Tibial nerve (tissue), 4 donors: ENCODE measurements at regions not wholly inside any gene's neighbourhood (a gene's known extent, or its start where the extent isn't known, plus 50 kb on each side); places are given as distances from the start of the nearest gene placed in this dataset.

Experiments
- DNase-seq, 2 donors: peaks; one replicate each; pipeline ENCODE4 v3.0.0-alpha.2; 2019; ENCODE audit warnings: low spot score in 2 of 2
- H3K27ac ChIP-seq, 4 donors: fragments of 200-600 bp; sonication (generic) in 3 of 4; one replicate each; pipeline ENCODE4 v1.5.1; 2017 to 2019; ENCODE audit warnings: mild to moderate bottlenecking in 1 of 4
- H3K27me3 ChIP-seq, 2 donors: fragments of 200-600 bp; sonication (generic) in 1 of 2; one replicate each; pipeline versions ENCODE4 v1.5.1 to v1.6.0; 2017 to 2019
- H3K36me3 ChIP-seq, 3 donors: fragments of 200-600 bp; sonication (generic); one replicate each; pipeline ENCODE4 v1.5.1; 2018 to 2019
- H3K4me1 ChIP-seq, 4 donors: fragments of 200-600 bp; sonication (generic) in 3 of 4; one replicate each; pipeline ENCODE4 v1.5.1; 2017 to 2019
- H3K4me3 ChIP-seq, 4 donors: fragments of 200-600 bp; sonication (generic) in 3 of 4; one replicate each; pipeline ENCODE4 v1.5.1; 2017 to 2019; ENCODE audit warnings: mild to moderate bottlenecking in 1 of 4, moderate library complexity in 1 of 4
- H3K9me3 ChIP-seq, 4 donors: fragments of 200-600 bp; sonication (generic) in 3 of 4; one replicate each; pipeline ENCODE4 v1.5.1; 2017 to 2019
- EP300 ChIP-seq, 2 donors: sonication (generic); formaldehyde crosslinking; IDR thresholded peaks; one replicate each; pipeline ENCODE4 v1.6.1; 2017; ENCODE audit warnings: antibody characterized with exemption in 2 of 2, mild to moderate bottlenecking in 1 of 2
- POLR2A ChIP-seq, 2 donors: fragments of 450-650 bp; IDR thresholded peaks; one replicate each; pipeline ENCODE4 v1.6.1; 2017; ENCODE audit warnings: antibody characterized with exemption in 2 of 2, mild to moderate bottlenecking in 2 of 2, moderate library complexity in 2 of 2
- whole genome bisulfite sequencing, 2 donors: methylation state at CpG; one replicate each; pipeline ENCODE4 v1.1.5; 2018; 5-methylcytosine and 5-hydroxymethylcytosine counted together
- TF ChIP-seq, protein P1 (sequence below), 5 experiments: fragments of 200-600 bp in 3 of 5; fragments of 450-650 bp in 2 of 5; sonication (generic) in 3 of 5; IDR thresholded peaks; one replicate each; pipeline ENCODE4 v1.5.1; 2016 to 2019; ENCODE audit warnings: antibody characterized with exemption in 5 of 5, mild to moderate bottlenecking in 3 of 5, moderate library complexity in 2 of 5

DNA sequence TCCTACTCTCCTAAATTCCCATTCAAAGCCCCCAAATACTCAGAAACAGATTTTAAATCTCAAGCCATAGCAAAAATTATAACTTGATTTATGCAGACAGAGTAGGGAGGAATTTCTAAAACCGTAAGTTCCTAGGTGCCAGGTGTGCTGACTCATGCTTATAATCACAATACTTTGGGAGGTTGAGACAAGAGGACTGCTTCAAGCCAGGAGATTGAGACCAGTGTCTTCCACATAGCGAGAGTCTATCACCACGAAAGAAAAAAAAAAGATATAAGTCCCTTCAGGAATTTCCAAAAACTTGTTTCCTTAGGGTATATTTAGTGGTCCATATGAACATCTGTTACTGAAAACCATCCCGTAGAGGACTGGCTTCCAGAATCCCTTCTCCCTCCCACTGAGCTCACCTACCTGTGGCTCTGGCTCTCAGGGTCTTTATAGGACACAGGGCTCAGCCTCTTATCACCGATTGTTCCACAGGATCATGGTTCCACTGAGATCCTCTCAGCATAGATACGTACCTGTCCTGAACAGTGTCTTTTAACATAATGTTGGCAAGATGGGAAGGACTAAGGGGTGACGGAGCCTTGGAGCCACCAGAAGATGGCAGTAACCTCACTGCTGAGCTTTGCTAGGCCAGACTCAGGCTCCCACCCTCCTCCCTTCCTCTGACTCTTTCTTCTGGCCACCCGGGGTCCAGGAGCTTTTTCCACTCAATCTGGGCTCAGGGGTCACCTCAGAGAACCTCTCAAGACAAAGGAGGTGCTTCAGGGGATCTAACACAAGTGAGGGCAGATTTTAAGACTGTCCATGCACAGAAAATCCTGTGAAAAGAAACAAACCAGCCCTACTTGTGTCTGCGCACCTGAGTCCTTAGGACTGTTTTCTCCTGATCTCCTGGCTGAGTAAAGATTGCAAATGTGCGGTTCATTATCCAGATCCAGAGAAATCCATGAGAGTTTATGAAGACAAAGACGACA is 117.5 kb upstream of the TOP3B start:
- H3K27ac ChIP-seq, result no peak overlapping the region
- DNase-seq, result no peak
- H3K4me1 ChIP-seq, result no peaks in the 10 kb centered on the region
- H3K9me3 ChIP-seq, result no peaks in the 10 kb centered on the region
- TF ChIP-seq EP300 (IDR thresholded peaks at IDR 0.05) (no peak), POLR2A (IDR thresholded peaks at IDR 0.05) (no peak)
- TF ChIP-seq, protein P1, sequence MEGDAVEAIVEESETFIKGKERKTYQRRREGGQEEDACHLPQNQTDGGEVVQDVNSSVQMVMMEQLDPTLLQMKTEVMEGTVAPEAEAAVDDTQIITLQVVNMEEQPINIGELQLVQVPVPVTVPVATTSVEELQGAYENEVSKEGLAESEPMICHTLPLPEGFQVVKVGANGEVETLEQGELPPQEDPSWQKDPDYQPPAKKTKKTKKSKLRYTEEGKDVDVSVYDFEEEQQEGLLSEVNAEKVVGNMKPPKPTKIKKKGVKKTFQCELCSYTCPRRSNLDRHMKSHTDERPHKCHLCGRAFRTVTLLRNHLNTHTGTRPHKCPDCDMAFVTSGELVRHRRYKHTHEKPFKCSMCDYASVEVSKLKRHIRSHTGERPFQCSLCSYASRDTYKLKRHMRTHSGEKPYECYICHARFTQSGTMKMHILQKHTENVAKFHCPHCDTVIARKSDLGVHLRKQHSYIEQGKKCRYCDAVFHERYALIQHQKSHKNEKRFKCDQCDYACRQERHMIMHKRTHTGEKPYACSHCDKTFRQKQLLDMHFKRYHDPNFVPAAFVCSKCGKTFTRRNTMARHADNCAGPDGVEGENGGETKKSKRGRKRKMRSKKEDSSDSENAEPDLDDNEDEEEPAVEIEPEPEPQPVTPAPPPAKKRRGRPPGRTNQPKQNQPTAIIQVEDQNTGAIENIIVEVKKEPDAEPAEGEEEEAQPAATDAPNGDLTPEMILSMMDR (IDR thresholded peaks at IDR 0.05), result no peak
- H3K27me3 ChIP-seq, result no peaks in the 10 kb centered on the region
- 72 to 75% methylated on average over 11 of the region's 11 CpGs for WGBS, 2 donors
- no peak overlapping the region for H3K4me3 ChIP-seq
- no peaks in the 10 kb centered on the region for H3K36me3 ChIP-seq

DNA sequence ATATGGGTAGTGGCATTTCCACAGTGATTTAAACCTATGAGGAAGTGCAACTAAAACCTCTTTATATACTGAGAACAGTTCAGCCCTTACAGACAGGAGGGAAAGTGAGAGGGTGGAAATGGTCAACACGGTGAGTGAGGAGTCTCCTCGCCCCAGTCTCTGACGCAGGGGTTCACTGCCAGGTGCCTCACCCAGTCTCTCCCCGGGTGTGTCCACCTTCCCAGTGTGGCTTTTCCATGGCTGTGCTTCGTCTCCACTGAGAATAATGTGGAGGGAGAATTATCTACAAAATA is 116.6 kb upstream of the TOP3B start:
- Histone ChIP-seq H3K36me3 (no peaks in the 10 kb centered on the region), H3K9me3 (no peaks in the 10 kb centered on the region), H3K27me3 (no peaks in the 10 kb centered on the region), H3K4me3 (no peak overlapping the region), H3K4me1 (no peaks in the 10 kb centered on the region), H3K27ac (no peak overlapping the region)
- WGBS, 2 donors, result 62 to 65% methylated on average over 5 of the region's 5 CpGs
- DNase-seq, result no peak
- TF ChIP-seq POLR2A (IDR thresholded peaks at IDR 0.05), result no peak
- TF ChIP-seq, protein P1 (IDR thresholded peaks at IDR 0.05), result no peak

DNA sequence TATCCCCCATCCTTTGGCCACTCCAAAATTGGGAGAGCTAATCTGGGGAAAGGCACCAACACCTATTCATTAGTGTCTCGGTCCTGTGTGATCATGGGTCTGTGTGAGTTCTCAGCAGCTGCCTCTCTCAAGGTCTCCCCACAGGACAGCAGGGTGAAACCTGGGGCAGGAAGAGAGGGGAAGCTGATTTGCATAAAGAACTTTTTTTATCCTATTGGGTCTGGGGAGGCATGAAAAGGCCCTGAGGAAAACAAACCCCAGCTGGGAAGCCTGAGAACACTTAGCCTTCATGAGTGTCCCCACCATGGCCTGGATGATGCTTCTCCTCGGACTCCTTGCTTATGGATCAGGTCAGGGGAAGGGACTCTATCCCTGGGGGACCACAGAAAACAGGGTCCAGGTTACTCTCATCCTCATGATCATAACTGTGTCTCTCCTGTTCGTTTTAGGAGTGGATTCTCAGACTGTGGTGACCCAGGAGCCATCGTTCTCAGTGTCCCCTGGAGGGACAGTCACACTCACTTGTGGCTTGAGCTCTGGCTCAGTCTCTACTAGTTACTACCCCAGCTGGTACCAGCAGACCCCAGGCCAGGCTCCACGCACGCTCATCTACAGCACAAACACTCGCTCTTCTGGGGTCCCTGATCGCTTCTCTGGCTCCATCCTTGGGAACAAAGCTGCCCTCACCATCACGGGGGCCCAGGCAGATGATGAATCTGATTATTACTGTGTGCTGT is 116.0 kb upstream of the TOP3B start:
- TF ChIP-seq EP300 (IDR thresholded peaks at IDR 0.05) (no peak), POLR2A (IDR thresholded peaks at IDR 0.05) (no peak)
- TF ChIP-seq, protein P1 (IDR thresholded peaks at IDR 0.05), result no peak
- Histone ChIP-seq H3K27ac (no peak overlapping the region), H3K36me3 (no peaks in the 10 kb centered on the region), H3K4me3 (no peak overlapping the region), H3K9me3 (no peaks in the 10 kb centered on the region), H3K4me1 (no peaks in the 10 kb centered on the region), H3K27me3 (no peaks in the 10 kb centered on the region)
- DNase-seq, result no peak
- WGBS, 2 donors, result 74 to 76% methylated on average over 9 of the region's 9 CpGs

GRCh38 chr22:22097727-22098228 is 115.2 kb upstream of the TOP3B start:
- no peak for DNase-seq
- H3K27me3 ChIP-seq, result peaks cover 0 to 7% of the 10 kb centered on the region in 2 donors
- TF ChIP-seq EP300 (IDR thresholded peaks at IDR 0.05), result no peak

GRCh38 chr22:22094921-22095320 is 112.3 kb upstream of the TOP3B start:
- TF ChIP-seq POLR2A (IDR thresholded peaks at IDR 0.05), result no peak
- no peak for TF ChIP-seq EP300 (IDR thresholded peaks at IDR 0.05)
- TF ChIP-seq, protein P1 (IDR thresholded peaks at IDR 0.05), result no peak
- WGBS, 2 donors, result 62 to 69% methylated on average over 5 of the region's 5 CpGs
- H3K27me3 ChIP-seq, result peaks cover 0 to 29% of the 10 kb centered on the region in 2 donors
- H3K4me1 ChIP-seq, result no peaks in the 10 kb centered on the region
- DNase-seq, result no peak
- H3K36me3 ChIP-seq, result no peaks in the 10 kb centered on the region
- H3K27ac ChIP-seq, result no peak overlapping the region
- H3K4me3 ChIP-seq, result no peak overlapping the region
- H3K9me3 ChIP-seq, result no peaks in the 10 kb centered on the region

More at GRCh38 chr22:22097727-22098228, 115.2 kb upstream of the TOP3B start:
- Histone ChIP-seq H3K4me1 (no peaks in the 10 kb centered on the region), H3K4me3 (no peak overlapping the region), H3K36me3 (no peaks in the 10 kb centered on the region), H3K9me3 (no peaks in the 10 kb centered on the region), H3K27ac (no peak overlapping the region)
